ENCODE measurements at regions not wholly inside any gene's neighbourhood (a gene's known extent, or its start where the extent isn't known, plus 50 kb on each side); places are given as distances from the start of the nearest gene placed in this dataset.

- no peaks in the 10 kb centered on the region for H3K9me3 ChIP-seq (replicated peaks in 1 of 2; ENCODE audit: control insufficient read depth in 2 of 2, insufficient read depth in 1 of 2, low read depth in 1 of 2, low read length in 2 of 2)
- peak overlapping the region; percentile 69 for H3K18ac ChIP-seq (ENCODE audit: low read length)
- no peak overlapping the region for H2BK15ac ChIP-seq (ENCODE audit: low read length)
- DNase-seq (ENCODE audit: low spot score): no peak
- peaks cover 0 to 34% (median 5%) of the 10 kb centered on the region in 3 experiments for H3K27me3 ChIP-seq (ENCODE audit: control insufficient read depth in 3 of 3, insufficient read depth in 3 of 3, low read depth in 1 of 3, low read length in 3 of 3)
- H3K4me1 ChIP-seq (ENCODE audit: control insufficient read depth in 2 of 2, insufficient read depth in 1 of 2, low read depth in 1 of 2, low read length in 2 of 2): peaks cover 3 to 17% of the 10 kb centered on the region in 2 donors
- no peak overlapping the region for H4K8ac ChIP-seq (ENCODE audit: low read depth, low read length)
- H3K14ac ChIP-seq (ENCODE audit: low read length): no peak overlapping the region
- no peak overlapping the region for H2BK5ac ChIP-seq (ENCODE audit: low read length)
- no CpG with 5 or more reads among the region's 8 CpGs for WGBS, 2 donors (ENCODE audit: extremely low coverage in 2 of 2, insufficient read length in 2 of 2, insufficient replicate concordance in 1 of 2)
- no peak overlapping the region for H4K91ac ChIP-seq (ENCODE audit: low read depth, low read length, poor library complexity)
- no peak overlapping the region for H3K4ac ChIP-seq (ENCODE audit: low read length)
- peak overlapping the region; percentile 10 for H2AK5ac ChIP-seq (ENCODE audit: low read depth, low read length)
- H3K9ac ChIP-seq (ENCODE audit: low read depth, low read length, poor library complexity): no peak overlapping the region
- no peak overlapping the region for H2AFZ ChIP-seq (ENCODE audit: low read length)
- H3K23ac ChIP-seq (ENCODE audit: low read depth, low read length, poor library complexity): no peak overlapping the region
- no peak overlapping the region for H2BK12ac ChIP-seq (ENCODE audit: low read length)
- no peak overlapping the region for H3K4me2 ChIP-seq (ENCODE audit: insufficient read depth, low read length, poor library complexity, severe bottlenecking)
- H2BK120ac ChIP-seq (ENCODE audit: low read depth, low read length): peak overlapping the region; percentile 37
- H3K27ac ChIP-seq (replicated peaks; ENCODE audit: low read length): no peak overlapping the region
- no peaks in the 10 kb centered on the region for H3K79me1 ChIP-seq (ENCODE audit: low read depth, low read length)
- H3K4me3 ChIP-seq (ENCODE audit: low read length in 2 of 2): no peak overlapping the region
- no peaks in the 10 kb centered on the region for H3K36me3 ChIP-seq (replicated peaks in 1 of 2; ENCODE audit: control insufficient read depth in 2 of 2, insufficient read depth in 2 of 2, low read length in 2 of 2)
Observed at GRCh38 chr12:130083734-130084133, 78.5 kb upstream of the FZD10 start.

DNA sequence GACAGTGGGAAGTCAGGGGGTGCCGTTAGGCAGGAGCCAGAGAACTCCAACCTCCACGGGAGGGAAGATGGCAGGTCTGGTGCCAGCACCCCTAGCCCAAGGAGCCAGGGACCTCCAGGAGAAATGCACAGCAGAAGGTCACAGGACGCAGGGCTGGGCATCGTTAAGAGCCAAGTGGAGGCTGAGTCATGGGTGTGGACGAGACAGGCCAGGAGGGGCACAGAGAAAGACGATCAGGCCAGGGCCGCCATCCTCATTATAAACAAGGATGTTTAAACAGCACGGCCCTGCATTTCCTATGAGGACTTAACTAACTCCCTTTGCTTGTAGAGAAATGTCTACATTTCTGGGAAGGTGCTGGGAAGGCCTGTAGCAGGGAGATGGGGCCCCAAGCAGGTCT, 77.9 kb upstream of the FZD10 start:
- DNase-seq (ENCODE audit: low spot score): no peak
- Histone ChIP-seq H2BK12ac (ENCODE audit: low read length) (peak overlapping the region; percentile 86), H3K9me3 (replicated peaks in 1 of 2; ENCODE audit: control insufficient read depth in 2 of 2, insufficient read depth in 1 of 2, low read depth in 1 of 2, low read length in 2 of 2) (no peaks in the 10 kb centered on the region), H2AFZ (ENCODE audit: low read length) (peak overlapping the region; percentile 29), H3K4me1 (ENCODE audit: control insufficient read depth in 2 of 2, insufficient read depth in 1 of 2, low read depth in 1 of 2, low read length in 2 of 2) (peaks cover 3 to 17% of the 10 kb centered on the region in 2 donors), H2AK5ac (ENCODE audit: low read depth, low read length) (peak overlapping the region; percentile 10), H3K79me1 (ENCODE audit: low read depth, low read length) (no peaks in the 10 kb centered on the region), H2BK5ac (ENCODE audit: low read length) (no peak overlapping the region), H3K36me3 (replicated peaks in 1 of 2; ENCODE audit: control insufficient read depth in 2 of 2, insufficient read depth in 2 of 2, low read length in 2 of 2) (no peaks in the 10 kb centered on the region), H4K91ac (ENCODE audit: low read depth, low read length, poor library complexity) (no peak overlapping the region), H3K4me3 (ENCODE audit: low read length in 2 of 2) (no peak overlapping the region), H3K4ac (ENCODE audit: low read length) (peak overlapping the region; percentile 28), H3K27ac (replicated peaks; ENCODE audit: low read length) (no peak overlapping the region), H4K8ac (ENCODE audit: low read depth, low read length) (no peak overlapping the region), H3K27me3 (ENCODE audit: control insufficient read depth in 3 of 3, insufficient read depth in 3 of 3, low read depth in 1 of 3, low read length in 3 of 3) (peaks cover 0 to 34% (median 5%) of the 10 kb centered on the region in 3 experiments), H3K18ac (ENCODE audit: low read length) (peak overlapping the region; percentile 69), H2BK15ac (ENCODE audit: low read length) (peak overlapping the region; percentile 35), H3K9ac (ENCODE audit: low read depth, low read length, poor library complexity) (no peak overlapping the region), H3K23ac (ENCODE audit: low read depth, low read length, poor library complexity) (no peak overlapping the region), H2BK120ac (ENCODE audit: low read depth, low read length) (peak overlapping the region; percentile 37), H3K4me2 (ENCODE audit: insufficient read depth, low read length, poor library complexity, severe bottlenecking) (no peak overlapping the region), H3K14ac (ENCODE audit: low read length) (peak overlapping the region; percentile 66)
- WGBS, 2 donors (ENCODE audit: extremely low coverage in 2 of 2, insufficient read length in 2 of 2, insufficient replicate concordance in 1 of 2): no CpG with 5 or more reads among the region's 8 CpGs

GRCh38 chr12:130086248-130086647, 76.0 kb upstream of the FZD10 start:
- H3K9me3 ChIP-seq (replicated peaks in 1 of 2; ENCODE audit: control insufficient read depth in 2 of 2, insufficient read depth in 1 of 2, low read depth in 1 of 2, low read length in 2 of 2): no peaks in the 10 kb centered on the region
- no peak overlapping the region for H2BK5ac ChIP-seq (ENCODE audit: low read length)
- H3K23ac ChIP-seq (ENCODE audit: low read depth, low read length, poor library complexity): no peak overlapping the region
- WGBS, 2 donors (ENCODE audit: extremely low coverage in 2 of 2, insufficient read length in 2 of 2, insufficient replicate concordance in 1 of 2): no CpG with 5 or more reads among the region's 11 CpGs
- no peak overlapping the region for H4K8ac ChIP-seq (ENCODE audit: low read depth, low read length)
- no peak overlapping the region for H3K18ac ChIP-seq (ENCODE audit: low read length)
- no peak overlapping the region for H3K4me3 ChIP-seq (ENCODE audit: low read length in 2 of 2)
- H3K36me3 ChIP-seq (replicated peaks in 1 of 2; ENCODE audit: control insufficient read depth in 2 of 2, insufficient read depth in 2 of 2, low read length in 2 of 2): no peaks in the 10 kb centered on the region
- H4K91ac ChIP-seq (ENCODE audit: low read depth, low read length, poor library complexity): no peak overlapping the region
- H3K14ac ChIP-seq (ENCODE audit: low read length): no peak overlapping the region
- no peaks in the 10 kb centered on the region for H3K79me1 ChIP-seq (ENCODE audit: low read depth, low read length)
- no peak overlapping the region for H3K9ac ChIP-seq (ENCODE audit: low read depth, low read length, poor library complexity)
- H3K27me3 ChIP-seq (ENCODE audit: control insufficient read depth in 3 of 3, insufficient read depth in 3 of 3, low read depth in 1 of 3, low read length in 3 of 3): peaks cover 0 to 22% (median 5%) of the 10 kb centered on the region in 3 experiments
- H2BK12ac ChIP-seq (ENCODE audit: low read length): no peak overlapping the region
- no peak overlapping the region for H2AK5ac ChIP-seq (ENCODE audit: low read depth, low read length)
- H3K4me1 ChIP-seq (ENCODE audit: control insufficient read depth in 2 of 2, insufficient read depth in 1 of 2, low read depth in 1 of 2, low read length in 2 of 2): peaks cover 3 to 14% of the 10 kb centered on the region in 2 donors
- no peak for DNase-seq (ENCODE audit: low spot score)
- no peak overlapping the region for H3K4ac ChIP-seq (ENCODE audit: low read length)
- H2AFZ ChIP-seq (ENCODE audit: low read length): peak overlapping the region; percentile 50
- H3K27ac ChIP-seq (replicated peaks; ENCODE audit: low read length): no peak overlapping the region
- H2BK120ac ChIP-seq (ENCODE audit: low read depth, low read length): no peak overlapping the region
- no peak overlapping the region for H2BK15ac ChIP-seq (ENCODE audit: low read length)
- H3K4me2 ChIP-seq (ENCODE audit: insufficient read depth, low read length, poor library complexity, severe bottlenecking): no peak overlapping the region

GRCh38 chr12:130086797-130087196, 75.5 kb upstream of the FZD10 start:
- no peak overlapping the region for H3K4me3 ChIP-seq (ENCODE audit: low read length in 2 of 2)

More at GRCh38 chr12:130086797-130087196, 75.5 kb upstream of the FZD10 start:
- no peak overlapping the region for H2AK5ac ChIP-seq (ENCODE audit: low read depth, low read length)
- H3K4ac ChIP-seq (ENCODE audit: low read length): no peak overlapping the region
- peaks cover 3 to 10% of the 10 kb centered on the region in 2 donors for H3K4me1 ChIP-seq (ENCODE audit: control insufficient read depth in 2 of 2, insufficient read depth in 1 of 2, low read depth in 1 of 2, low read length in 2 of 2)
- H3K27me3 ChIP-seq (ENCODE audit: control insufficient read depth in 3 of 3, insufficient read depth in 3 of 3, low read depth in 1 of 3, low read length in 3 of 3): peaks cover 0 to 17% (median 5%) of the 10 kb centered on the region in 3 experiments
- no peak overlapping the region for H3K14ac ChIP-seq (ENCODE audit: low read length)
- no peak overlapping the region for H3K23ac ChIP-seq (ENCODE audit: low read depth, low read length, poor library complexity)
- no peak overlapping the region for H3K4me2 ChIP-seq (ENCODE audit: insufficient read depth, low read length, poor library complexity, severe bottlenecking)
- no peak overlapping the region for H3K18ac ChIP-seq (ENCODE audit: low read length)
- no peak overlapping the region for H2BK15ac ChIP-seq (ENCODE audit: low read length)
- H3K27ac ChIP-seq (replicated peaks; ENCODE audit: low read length): no peak overlapping the region
- no peak overlapping the region for H2BK120ac ChIP-seq (ENCODE audit: low read depth, low read length)
- no peaks in the 10 kb centered on the region for H3K79me1 ChIP-seq (ENCODE audit: low read depth, low read length)
- H3K9ac ChIP-seq (ENCODE audit: low read depth, low read length, poor library complexity): no peak overlapping the region
- H2AFZ ChIP-seq (ENCODE audit: low read length): peak overlapping the region; percentile 50
- no peaks in the 10 kb centered on the region for H3K36me3 ChIP-seq (replicated peaks in 1 of 2; ENCODE audit: control insufficient read depth in 2 of 2, insufficient read depth in 2 of 2, low read length in 2 of 2)
- DNase-seq (ENCODE audit: low spot score): no peak
- no peak overlapping the region for H4K91ac ChIP-seq (ENCODE audit: low read depth, low read length, poor library complexity)
- H3K9me3 ChIP-seq (replicated peaks in 1 of 2; ENCODE audit: control insufficient read depth in 2 of 2, insufficient read depth in 1 of 2, low read depth in 1 of 2, low read length in 2 of 2): peaks cover 0 to 3% of the 10 kb centered on the region in 2 donors
- H2BK12ac ChIP-seq (ENCODE audit: low read length): no peak overlapping the region
- WGBS, 2 donors (ENCODE audit: extremely low coverage in 2 of 2, insufficient read length in 2 of 2, insufficient replicate concordance in 1 of 2): no CpG with 5 or more reads among the region's 8 CpGs
- H4K8ac ChIP-seq (ENCODE audit: low read depth, low read length): no peak overlapping the region
- H2BK5ac ChIP-seq (ENCODE audit: low read length): no peak overlapping the region

All from neuronal stem cell (in vitro differentiated cells).